ENCODE measurements at regions not wholly inside any gene's neighbourhood (a gene's known extent, or its start where the extent isn't known, plus 50 kb on each side); places are given as distances from the start of the nearest gene placed in this dataset.

DNA sequence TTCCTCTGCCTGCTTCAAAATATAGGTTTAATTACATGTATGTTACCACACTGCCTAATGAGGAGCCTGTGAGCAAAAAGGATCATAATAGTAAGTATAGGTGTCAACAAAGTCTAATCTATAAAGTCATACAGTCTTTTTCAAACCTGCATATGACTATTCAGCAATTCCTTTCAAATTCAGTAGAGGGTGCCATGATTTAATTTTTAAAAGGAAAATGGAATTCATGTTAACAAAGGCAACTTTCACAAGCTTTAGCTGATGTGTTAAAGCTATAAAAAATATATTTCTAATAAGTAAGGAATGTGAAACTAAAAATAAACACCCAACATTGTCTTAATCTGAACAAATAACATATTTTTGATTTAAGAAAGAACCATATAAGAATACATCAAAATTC, 52.1 kb downstream of the MPP7 start:
- DNase-seq (ENCODE audit: low read depth, low spot score) = no peak

DNA sequence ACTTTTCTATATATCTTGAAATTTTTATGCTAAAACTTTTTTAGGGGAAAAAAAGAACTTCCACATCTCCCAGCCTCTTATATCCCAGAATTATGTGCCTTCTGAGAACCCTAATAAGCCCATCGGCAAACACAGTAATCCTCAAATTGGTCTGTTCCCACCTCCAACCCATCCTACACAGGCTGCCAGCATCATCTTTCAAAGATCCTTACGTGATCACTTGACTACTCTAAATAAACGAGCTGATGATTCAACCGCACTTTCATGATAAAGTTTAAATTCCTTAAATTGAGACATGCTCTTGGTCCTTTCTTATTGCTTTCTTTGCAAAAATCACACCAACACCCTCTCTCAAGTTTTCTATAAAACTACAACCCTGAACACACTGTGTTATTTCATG, 52.5 kb downstream of the MPP7 start:
- no peak for DNase-seq (ENCODE audit: low read depth, low spot score)

DNA sequence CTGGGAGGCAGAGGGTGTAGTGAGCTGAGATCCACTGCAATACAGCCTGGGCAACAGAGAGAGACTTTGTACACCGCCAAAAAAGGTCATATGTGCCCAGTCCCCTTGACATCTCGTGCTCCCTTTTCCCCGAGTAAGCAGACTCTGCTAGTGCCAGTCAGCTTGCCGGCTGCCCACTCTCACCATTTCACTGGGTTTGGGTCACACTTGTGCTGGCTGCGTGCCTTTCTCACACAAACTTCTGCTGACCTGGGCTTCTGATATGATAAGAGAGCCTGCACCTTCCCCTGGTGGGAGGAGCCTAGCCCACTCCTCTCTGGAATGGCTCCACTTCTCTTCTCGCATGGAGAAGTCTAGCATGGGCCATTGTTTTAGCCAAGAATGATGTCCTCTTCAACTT, 53.4 kb downstream of the MPP7 start:
- DNase-seq (ENCODE audit: low read depth, low spot score) = no peak

DNA sequence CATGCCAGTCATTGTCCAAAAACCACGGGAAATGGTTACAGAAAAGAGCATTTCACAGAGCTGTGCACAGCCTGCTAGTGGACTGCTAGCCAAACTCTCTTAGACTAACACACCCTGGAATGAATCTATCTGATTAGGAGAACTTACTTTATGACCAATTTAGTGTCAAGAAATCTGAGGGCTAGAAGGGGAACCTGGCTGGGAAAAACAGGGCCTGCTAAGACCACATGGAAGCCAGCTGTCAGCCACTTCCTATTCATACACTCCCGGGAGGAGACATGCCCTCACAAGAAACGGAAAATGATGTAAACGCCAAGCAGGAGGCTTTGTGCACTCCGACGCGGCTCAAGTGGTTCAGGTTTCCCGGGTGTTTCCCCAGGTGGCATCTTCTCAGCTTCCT, 54.8 kb downstream of the MPP7 start:
- no peak for DNase-seq (ENCODE audit: low read depth, low spot score)

DNA sequence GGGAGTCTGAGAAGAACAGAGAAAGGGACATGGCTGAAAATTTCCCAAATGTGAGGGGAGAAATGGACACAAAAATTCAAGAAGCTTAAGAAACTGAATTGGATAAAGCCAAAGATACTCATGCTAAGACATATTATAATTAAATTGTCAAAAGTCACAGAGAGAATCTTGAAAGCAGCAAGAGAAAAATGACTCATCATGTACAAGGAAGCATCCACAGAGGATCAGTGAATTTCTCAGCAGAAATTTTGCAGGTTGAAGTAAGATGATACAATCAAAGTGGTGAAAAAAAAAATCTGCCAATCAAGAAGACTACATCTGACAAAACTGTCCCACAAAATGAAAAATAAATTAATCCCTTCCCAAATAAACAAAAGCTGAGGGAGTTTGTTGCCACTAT, 56.8 kb downstream of the MPP7 start:
- no peak for DNase-seq (ENCODE audit: low read depth, low spot score)

DNA sequence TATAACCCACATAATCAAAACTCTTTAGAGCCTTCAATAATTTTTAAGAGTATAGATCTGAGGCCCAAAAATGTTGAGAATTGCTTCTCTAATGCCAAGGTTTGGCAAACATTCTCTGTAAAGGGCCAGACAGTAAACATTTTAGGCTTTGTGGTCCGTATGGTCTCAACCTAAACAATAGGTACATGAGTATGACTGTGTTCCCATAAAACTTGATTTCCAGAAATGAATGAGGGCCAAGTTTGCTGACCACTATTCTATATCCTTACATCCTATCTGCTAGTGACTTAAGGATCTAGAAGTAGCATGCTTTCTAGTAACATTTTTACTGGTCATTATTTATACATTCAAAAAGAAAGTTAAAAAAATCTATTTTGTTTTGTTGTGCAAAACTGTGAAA, 58.9 kb downstream of the MPP7 start:
- DNase-seq (ENCODE audit: low read depth, low spot score) = no peak

DNA sequence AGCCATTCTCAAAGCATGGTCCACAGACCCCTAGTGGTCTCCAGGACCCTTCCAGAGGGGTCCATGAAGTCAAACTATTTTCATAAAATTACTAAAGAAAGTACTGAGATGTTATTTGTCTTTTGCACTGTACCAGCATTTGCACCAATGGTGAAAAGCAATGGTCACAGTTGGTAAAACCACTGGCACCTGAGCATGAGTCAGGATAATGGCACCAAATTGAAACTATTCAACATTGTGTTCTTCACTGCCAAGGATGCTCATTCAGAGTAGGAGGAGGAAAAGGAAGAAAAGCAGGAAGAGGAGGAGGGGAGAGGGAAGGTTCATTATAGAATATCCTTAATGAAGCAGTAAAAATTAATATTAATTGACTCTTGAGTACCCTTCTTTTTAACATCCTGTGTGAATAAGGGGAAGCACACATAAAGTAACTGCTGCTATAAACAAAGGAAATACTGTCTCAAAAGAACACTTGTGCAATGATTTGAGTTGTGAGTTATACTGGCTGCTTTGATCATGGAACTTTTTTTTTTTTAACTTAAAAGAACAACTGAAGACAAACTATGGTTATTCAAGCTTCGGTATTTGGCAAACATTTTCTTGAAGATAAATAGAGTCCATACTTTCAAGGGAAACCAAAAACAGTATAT, 60.2 kb downstream of the MPP7 start:
- DNase-seq (ENCODE audit: low read depth, low spot score) = no peak

DNA sequence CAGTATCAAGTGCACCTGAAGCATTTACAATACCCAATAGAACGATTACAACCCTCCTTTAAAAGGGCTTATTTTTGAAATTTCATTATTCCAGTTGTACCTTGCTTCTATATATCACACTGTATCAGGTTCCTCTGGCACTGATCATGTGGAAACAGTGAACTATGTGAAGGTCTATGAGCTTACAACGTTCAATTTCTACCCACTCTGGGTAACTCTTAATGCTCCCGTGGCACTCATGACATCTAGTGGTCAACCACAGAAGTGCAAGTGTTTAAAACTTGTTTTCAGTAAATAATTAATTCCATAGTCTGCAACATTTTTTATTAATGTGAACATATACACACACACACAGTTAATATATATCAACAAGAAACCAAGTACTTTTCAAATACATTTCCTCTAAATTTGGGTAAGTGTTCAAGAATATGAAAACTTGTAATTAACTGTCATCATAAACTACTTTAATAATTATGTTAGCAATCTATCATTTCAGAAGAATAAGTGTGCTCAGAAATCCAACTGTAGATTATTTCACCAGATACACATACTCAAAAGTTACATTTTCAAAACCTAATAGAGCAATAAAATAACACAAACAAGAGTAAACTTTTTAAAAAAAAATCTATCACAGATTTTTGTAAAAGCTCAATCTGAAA, 61.0 kb downstream of the MPP7 start:
- DNase-seq (ENCODE audit: low read depth, low spot score) = no peak

DNA sequence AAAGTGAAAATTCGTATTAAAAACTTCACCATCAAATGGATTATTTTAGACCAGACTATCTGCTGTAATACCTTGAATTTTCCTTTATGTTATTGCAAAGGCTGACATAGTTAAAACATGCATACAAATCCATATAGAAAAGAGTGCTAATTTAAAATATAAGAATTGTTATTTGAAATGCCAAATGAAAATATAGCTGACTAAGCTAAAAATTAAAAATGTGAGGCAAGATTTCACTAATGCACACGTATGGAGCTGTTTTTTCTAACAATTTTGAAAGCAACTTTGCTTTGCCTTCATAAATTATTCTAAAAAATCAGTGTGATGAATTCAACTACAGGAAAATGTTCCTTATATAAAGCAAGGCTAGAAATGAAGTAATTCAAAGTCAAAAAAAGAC, 62.5 kb downstream of the MPP7 start:
- no peak for DNase-seq (ENCODE audit: low read depth, low spot score)

DNA sequence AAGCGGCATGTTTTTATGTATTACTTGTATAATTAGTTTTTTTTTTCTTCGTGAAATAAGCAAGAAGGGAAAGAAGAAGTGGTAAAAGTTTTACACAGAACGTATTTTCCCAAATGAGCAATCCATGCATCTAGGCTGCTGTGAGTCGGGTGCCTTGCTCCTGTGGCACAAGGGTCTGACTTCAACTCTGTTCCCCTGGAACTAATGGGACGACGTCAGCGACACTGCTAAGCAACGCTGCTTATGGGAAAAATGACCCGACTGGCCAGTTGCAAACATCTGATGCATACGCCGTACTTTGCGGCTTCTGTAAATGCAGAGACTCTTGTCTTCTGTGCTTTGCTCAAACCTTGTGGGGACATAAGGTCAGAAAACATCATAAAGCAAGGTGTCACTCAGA, 66.3 kb downstream of the MPP7 start:
- DNase-seq (ENCODE audit: low read depth, low spot score) = no peak

DNA sequence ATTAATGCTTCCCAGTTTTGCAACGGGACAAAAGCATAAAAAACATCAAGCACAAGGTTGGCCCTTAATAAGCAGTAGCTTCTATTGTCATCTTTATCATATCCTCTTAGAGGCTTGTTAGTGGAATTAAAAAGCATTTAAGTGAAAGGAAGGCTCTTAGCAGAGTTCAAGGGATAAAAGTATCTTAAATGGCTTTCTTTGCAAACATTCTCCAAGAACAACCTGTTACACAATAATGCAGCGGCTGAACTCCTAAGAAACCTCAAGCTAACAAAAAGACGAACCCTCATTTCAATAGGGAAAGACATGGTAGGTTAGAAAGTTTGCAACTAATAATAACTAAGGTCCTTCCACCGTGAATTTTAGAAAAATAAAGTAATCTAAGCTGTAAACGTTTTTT, 82.1 kb downstream of the MPP7 start:
- DNase-seq (ENCODE audit: low read depth, low spot score) = no peak

DNA sequence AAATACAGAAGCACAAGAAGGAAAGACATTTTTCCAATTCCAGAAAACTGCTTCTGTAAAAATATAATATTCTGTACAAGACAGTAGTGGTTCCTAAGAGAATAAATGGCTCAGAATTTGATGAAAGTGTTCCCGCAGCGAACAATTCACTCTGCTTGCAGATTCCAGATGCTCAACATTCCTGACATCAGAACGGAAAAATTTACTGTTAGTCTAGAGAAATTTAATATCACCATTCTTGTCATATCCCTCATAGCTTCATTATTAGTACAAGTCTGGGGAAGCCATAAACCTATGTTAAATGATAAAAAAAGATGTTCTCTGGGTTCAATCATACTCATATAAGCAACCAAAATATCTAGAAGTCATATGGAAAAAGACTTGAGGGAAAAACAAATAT, 83.6 kb downstream of the MPP7 start:
- no peak for DNase-seq (ENCODE audit: low read depth, low spot score)

DNA sequence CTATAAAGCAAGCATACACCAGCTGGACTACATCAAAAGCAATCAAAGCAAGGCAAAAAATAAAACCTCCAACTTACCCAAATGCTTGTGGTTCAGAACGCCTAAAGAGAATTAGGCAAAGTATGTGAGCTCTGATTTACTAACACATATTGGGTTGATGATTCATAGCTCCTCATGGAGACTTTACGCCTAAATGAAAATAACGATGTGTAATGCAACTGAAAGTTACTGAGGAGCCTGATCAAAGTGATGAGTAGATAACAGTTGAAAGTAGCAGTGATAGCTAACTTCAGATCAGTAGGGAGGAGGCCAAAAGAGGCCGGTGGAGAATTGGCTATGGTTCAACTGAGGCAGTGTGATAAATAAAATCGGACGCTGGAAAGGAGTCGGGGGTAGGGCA, 85.0 kb downstream of the MPP7 start:
- DNase-seq (ENCODE audit: low read depth, low spot score) = no peak

DNA sequence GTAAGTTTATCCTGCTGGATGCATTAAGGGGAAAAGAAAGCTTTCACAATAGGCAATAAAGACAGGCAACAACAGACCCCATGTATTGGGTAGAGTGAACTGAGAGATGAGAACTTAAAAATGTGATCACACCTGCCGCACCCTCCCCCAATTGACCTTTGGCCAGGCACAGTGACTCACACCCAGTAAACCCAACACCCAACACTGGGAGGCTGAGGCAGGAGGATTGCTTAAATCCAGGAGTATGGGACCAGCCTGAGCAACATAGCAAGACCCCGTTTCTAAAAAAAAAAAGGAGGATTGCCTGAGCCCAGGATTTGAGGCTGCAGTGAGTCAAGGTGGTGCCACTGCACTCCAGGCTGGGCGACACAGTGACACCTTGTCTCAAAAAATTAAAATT, 86.9 kb downstream of the MPP7 start:
- DNase-seq (ENCODE audit: low read depth, low spot score) = no peak

DNA sequence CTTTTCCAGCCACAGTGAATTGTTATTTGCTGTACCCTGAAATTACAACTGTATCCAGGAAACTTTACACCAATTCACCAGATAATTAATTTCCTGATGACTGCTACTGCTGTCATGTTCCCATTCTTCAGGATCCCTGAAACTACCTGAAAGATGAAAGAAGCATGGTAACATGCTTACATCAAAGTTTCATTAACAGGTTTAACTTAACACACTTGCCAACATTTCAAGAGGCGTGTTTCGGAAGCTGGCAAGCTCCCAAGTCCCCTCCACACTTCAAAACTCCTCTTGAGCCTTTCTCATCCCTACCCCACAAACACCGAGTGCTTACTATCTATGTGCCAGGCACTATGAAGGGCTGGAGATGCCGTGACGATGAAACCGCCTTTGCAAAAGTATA, 88.6 kb downstream of the MPP7 start:
- DNase-seq (ENCODE audit: low read depth, low spot score) = no peak

DNA sequence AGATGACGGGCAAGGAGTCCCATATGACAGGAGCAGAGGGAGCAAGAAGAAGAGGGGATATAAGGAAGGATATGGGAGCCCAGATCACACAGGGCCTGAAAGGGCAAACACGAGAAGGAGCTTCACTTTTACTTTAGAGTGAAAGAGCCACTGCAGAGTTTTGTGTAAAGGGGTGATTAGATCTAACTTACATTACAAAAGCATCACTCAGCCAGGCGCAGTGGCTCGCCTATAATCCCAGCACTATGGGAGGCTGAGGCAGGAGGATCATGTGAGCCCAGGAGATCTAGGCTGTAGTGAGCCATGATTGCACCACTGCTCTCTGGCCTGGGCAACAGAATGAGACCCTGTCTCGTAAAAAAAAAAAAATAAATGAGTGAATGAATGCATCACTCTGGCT, 91.1 kb downstream of the MPP7 start:
- no peak for DNase-seq (ENCODE audit: low read depth, low spot score)

DNA sequence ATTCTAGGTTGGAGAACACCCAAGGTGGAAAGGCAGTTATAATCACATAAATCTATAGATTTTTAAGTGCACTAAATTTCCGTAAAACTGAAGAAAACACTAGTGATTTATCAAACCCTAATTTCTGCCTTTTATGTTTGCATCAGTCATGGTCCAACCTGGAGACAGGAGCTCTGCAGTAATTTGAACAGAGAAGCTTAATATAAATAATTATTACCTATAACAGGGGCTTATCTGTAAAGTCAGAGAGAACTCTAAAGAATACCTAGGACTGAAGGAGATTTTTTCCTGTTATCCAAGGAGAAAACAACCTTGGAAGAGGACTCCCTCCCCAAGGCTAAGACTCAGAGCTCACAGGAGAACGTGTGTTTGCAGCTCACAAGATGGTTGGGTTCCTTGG, 95.1 kb downstream of the MPP7 start:
- DNase-seq (ENCODE audit: low read depth, low spot score) = no peak

DNA sequence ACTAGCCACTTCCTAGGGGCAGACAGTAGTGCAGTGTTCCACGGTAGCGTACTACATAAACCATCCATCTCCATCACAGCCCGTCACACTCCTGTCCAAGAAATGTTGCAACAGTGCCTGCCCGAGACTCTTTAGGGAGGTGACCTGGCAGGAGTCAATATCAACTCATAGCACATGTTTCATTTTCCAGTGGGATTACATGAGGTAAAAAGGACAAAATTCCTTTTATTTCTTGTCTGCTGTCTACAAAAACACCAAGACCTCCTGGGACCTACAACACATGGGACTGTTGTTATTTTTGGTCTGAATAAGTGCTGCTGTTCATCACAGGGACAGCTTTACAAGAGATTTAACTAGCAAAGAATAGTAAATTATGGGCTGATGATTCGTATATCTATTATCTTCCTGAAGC, 99.9 kb downstream of the MPP7 start:
- no peak for DNase-seq (ENCODE audit: low read depth, low spot score)

DNA sequence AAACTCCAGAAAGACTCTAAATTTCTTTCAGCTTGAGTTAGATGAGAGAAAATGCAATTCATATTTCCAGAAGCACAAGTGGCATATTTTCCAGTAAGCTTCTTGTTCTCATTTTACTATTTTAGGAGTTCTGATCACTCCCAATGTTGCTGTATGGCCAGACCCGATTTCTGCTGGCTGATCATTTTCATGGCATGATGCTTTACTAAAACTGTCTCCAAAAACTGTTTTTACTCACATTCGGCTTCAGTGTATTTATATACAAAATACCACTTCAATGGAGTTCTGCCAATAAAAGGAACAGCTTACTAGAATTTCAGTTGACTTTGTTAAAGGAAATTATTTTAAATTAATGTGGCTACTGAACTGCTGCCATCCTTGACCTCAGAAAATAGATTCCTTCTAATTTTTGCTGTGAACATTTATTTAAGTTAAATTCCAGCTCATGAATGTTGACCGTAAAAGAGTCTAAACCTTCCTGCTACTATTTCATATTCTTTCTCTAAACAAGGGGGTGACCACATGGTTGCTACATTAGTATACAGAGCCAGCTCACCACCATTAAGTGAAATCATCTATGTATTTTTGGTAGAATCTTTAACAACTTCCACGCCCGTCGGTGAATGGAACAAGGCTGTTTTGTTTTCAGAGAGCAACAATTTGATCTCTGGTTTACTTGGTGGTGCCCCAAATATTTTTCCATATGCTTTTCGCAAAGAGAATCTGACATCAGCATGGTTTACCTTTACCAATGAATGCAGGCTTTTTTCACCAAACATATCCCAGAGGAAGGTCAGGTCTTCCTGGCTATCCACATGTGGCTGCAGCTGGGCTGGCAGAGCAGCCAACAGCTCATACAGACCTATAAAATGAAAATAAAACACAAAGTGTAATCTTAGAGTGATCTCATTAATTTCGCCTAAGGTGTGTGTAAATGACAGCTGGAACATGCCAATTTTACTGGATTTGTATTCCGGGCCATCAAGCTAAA, 101.2 kb downstream of the MPP7 start:
- no peak for DNase-seq (ENCODE audit: low read depth, low spot score)

DNA sequence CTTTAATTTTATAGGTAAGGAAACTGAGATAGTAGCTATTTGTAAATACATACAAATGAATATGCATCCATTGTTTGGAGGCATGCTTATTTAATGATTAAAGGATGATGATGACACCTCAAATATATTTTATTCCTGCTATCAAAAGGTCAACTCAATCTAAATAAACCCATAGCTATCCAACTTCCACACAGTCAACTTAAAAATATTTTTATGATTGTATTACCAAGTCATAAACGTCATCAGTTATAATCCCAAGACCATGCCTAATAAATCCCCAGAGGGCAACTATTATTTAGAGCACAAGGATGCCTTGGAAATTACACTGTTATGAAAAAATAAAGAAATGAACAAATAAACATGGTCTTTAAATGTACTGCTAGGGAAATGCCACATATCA, 102.1 kb downstream of the MPP7 start:
- DNase-seq (ENCODE audit: low read depth, low spot score) = no peak

DNA sequence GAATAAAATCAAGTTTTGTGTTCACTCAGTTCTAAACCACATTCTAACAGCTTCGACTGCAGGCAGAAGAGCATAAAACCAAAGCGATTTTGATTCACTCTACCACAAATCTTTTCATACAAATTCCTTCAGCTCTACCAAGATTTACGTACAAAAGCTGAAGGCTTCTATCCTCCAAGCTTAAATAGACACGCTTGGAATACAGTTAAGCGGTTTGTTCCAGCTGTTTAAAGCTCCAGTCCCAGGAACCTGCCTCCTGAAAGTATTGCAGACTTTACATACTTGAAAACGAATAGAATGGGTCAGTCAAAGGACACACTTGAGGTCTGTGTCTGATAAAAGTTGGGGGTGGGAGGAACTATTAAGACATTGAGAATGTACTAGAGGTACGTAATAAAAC, 102.9 kb downstream of the MPP7 start:
- no peak for DNase-seq (ENCODE audit: low read depth, low spot score)

DNA sequence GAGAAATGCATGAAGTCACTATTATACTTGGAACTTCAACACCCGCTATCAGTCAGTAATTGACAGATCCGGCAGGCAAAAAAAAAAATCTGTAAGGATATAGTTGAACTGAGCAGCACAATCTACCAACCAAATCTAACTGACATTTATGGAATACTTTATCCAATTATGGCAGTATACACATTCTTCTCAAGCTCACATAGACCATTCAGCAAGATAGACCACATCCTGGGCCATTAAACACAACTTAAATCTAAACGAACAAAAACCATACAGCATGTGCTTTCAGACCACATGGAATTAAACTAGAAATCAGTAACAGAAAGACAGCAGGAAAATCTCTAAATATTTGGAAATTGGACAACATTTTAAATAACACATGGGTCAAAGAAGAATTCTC, 112.7 kb downstream of the MPP7 start:
- no peak for DNase-seq (ENCODE audit: low read depth, low spot score)

DNA sequence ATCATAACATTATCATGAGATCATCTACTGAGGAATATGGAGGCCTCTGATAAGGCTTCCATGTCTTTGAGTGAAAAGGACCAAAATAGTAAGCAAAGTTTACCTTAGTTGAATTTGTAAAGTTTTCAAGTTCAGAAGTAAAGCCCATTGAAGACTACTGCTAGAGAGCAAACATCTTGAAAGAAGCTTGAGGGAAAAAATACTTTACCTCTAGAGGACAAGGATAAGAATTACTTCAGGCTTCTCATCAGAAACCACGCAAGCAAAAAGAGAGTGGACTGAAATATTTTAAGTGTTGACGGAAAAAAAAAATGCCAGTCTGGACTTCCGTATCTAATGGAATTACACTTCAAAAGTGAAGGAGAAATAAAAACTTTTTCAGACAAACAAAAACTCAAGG, 114.3 kb downstream of the MPP7 start:
- no peak for DNase-seq (ENCODE audit: low read depth, low spot score)

All from iPS DF 19.7 (cell line).